ENCODE measurements at regions not wholly inside any gene's neighbourhood (a gene's known extent, or its start where the extent isn't known, plus 50 kb on each side); places are given as distances from the start of the nearest gene placed in this dataset.
"Not testable (repeated sequence)": the region's sequence is repeated elsewhere in the genome, so short reads cannot be mapped to it uniquely, and the experiment has no call there.

DNA sequence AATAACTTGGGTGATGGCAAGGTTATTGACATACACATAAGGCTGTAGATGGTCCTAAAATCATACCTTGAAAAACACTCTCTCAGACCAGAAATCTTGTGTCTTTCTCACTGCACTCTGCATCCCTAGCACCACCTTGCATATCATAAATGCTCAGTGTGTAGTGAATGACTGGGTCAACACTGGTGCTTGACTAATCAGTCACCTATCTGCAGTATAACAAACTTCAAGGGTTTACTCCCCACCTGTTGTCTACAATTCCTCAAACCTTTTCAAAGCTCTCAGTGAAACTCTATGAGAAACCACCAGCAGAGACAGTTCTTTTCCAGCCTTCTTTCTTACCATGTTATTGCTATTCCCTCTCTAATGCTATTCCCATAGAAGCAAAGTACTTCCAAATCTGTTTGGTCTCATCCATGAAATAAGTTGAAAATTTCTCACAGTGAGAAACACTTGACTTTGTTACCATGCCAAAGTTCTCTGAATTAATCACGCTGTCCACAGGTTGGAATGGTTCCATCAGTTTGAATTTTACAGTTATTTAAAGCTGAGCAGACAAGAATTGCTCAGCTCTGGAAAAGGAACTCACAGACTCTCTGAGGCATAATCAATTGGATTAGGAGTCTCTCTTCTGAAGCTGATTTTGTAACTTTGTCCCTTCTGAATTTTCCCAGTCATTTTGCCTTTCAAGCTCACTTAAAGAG, 104.8 kb upstream of the EYA4 start:
- H3K4me3 Mint-ChIP-seq (ENCODE audit: unreplicated experiment), result no peak overlapping the region
- no peaks in the 10 kb centered on the region for H3K36me3 Mint-ChIP-seq (ENCODE audit: low read depth)
- H3K27me3 Mint-ChIP-seq (ENCODE audit: low read depth), result no peaks in the 10 kb centered on the region
- TF ChIP-seq, protein P1, sequence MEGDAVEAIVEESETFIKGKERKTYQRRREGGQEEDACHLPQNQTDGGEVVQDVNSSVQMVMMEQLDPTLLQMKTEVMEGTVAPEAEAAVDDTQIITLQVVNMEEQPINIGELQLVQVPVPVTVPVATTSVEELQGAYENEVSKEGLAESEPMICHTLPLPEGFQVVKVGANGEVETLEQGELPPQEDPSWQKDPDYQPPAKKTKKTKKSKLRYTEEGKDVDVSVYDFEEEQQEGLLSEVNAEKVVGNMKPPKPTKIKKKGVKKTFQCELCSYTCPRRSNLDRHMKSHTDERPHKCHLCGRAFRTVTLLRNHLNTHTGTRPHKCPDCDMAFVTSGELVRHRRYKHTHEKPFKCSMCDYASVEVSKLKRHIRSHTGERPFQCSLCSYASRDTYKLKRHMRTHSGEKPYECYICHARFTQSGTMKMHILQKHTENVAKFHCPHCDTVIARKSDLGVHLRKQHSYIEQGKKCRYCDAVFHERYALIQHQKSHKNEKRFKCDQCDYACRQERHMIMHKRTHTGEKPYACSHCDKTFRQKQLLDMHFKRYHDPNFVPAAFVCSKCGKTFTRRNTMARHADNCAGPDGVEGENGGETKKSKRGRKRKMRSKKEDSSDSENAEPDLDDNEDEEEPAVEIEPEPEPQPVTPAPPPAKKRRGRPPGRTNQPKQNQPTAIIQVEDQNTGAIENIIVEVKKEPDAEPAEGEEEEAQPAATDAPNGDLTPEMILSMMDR (IDR thresholded peaks at IDR 0.05), result no peak
- peaks cover 6% of the 10 kb centered on the region for H3K4me1 Mint-ChIP-seq (ENCODE audit: low read depth)
- H3K9me3 Mint-ChIP-seq (ENCODE audit: low read depth), result peaks cover 3% of the 10 kb centered on the region
- H3K27ac Mint-ChIP-seq (ENCODE audit: unreplicated experiment), result no peak overlapping the region
- no peak for DNase-seq (ENCODE audit: low spot score)

DNA sequence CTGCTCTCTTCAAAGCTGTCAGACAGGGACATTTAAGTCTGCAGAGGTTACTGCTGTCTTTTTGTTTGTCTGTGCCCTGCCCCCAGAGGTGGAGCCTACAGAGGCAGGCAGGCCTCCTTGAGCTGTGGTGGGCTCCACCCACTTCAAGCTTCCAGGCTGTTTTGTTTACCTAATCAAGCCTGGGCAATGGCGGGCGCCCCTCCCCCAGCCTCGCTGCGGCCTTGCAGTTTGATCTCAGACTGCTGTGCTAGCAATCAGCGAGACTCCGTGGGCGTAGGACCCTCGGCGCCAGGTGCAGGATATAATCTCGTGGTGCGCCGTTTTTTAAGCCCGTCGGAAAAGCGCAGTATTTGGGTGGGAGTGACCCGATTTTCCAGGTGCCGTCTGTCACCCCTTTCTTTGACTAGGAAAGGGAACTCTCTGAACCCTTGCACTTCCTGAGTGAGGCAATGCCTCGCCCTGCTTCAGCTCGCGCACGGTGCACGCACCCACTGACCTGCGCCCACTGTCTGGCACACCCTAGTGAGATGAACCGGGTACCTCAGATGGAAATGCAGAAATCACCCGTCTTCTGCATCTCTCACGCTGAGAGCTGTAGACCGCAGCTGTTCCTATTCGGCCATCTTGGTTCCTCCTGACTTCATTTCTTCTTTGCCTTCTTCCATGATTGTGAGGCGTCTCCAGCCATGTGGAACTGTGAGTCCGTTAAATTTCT, 93.5 kb upstream of the EYA4 start:
- not testable (repeated sequence) for H3K27ac Mint-ChIP-seq (ENCODE audit: unreplicated experiment); H3K4me1 Mint-ChIP-seq (ENCODE audit: low read depth); DNase-seq (ENCODE audit: low spot score); H3K36me3 Mint-ChIP-seq (ENCODE audit: low read depth); H3K4me3 Mint-ChIP-seq (ENCODE audit: unreplicated experiment); H3K27me3 Mint-ChIP-seq (ENCODE audit: low read depth)
- peaks cover 13% of the 10 kb centered on the region for H3K9me3 Mint-ChIP-seq (ENCODE audit: low read depth)

DNA sequence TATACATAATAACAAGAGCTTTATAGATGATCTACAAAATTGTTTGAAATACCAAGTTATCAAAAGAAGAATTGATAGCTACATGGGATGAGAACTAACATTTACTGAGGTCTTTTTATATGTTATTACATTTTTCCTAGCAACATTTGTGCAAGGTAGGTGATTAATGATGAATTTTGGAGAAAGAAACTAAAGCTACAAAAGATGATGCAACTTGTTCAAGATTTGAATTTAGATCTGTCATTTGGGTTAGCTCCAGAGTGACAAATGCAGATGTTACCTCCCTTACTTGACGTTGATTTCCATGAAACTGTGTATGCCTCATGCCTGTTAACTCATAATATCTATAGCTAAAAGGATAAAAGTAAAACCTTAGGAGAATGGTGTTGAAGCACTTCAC, 84.5 kb upstream of the EYA4 start:
- no peak overlapping the region for H3K27ac Mint-ChIP-seq (ENCODE audit: unreplicated experiment)
- H3K27me3 Mint-ChIP-seq (ENCODE audit: low read depth), result no peaks in the 10 kb centered on the region
- no peak for DNase-seq (ENCODE audit: low spot score)
- H3K9me3 Mint-ChIP-seq (ENCODE audit: low read depth), result peaks cover 12% of the 10 kb centered on the region
- TF ChIP-seq, protein P1 (IDR thresholded peaks at IDR 0.05), result no peak
- no peaks in the 10 kb centered on the region for H3K36me3 Mint-ChIP-seq (ENCODE audit: low read depth)
- peaks cover 5% of the 10 kb centered on the region for H3K4me1 Mint-ChIP-seq (ENCODE audit: low read depth)
- no peak overlapping the region for H3K4me3 Mint-ChIP-seq (ENCODE audit: unreplicated experiment)

DNA sequence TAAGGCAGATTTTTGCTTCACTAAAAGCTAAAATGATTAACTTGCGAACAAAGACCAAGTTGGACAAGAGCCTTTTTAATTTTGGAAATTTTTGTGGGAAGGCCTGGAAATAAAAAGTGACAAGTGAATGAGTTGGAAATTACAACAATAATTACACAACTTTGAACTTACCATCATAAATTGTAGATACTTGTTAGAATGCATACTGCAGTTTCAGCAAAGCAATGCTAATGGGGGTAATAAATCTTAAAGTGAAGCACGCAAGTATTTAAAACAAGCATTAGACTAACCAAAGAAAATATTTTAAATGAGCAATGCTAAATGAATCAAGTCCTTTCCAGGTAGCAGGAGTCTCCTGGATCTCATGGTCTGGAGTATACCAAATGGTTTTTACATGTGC, 83.2 kb upstream of the EYA4 start:
- Mint-ChIP-seq H3K27me3 (ENCODE audit: low read depth) (no peaks in the 10 kb centered on the region), H3K4me3 (ENCODE audit: unreplicated experiment) (no peak overlapping the region), H3K36me3 (ENCODE audit: low read depth) (no peaks in the 10 kb centered on the region), H3K27ac (ENCODE audit: unreplicated experiment) (no peak overlapping the region), H3K9me3 (ENCODE audit: low read depth) (no peaks in the 10 kb centered on the region), H3K4me1 (ENCODE audit: low read depth) (peaks cover 5% of the 10 kb centered on the region)
- no peak for DNase-seq (ENCODE audit: low spot score)
- TF ChIP-seq, protein P1 (IDR thresholded peaks at IDR 0.05), result no peak

DNA sequence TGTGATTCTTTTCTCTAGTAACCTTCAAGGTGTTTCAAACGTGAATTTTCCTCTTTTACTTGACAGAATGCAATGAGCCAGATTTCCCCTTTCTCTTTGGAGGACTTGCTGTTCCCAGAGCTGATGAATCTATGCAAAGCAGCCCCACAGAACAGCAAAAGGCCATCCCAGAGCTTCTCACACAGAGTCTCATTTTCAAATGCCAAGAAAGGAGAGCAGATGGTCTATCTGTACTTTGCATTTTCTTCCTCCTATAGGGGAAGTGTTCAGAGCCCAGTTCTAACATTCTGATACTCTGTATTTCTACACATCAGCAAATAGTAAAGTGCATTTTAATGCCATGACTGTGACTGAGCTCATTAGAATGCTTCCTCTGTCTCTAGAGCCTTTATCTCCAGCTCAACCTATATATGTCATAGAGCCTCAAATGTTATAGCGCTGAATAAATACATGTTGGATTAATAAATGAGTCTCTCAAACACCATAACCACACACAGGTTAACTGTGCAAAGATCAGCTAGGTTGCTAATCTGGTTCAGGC, 81.8 kb upstream of the EYA4 start:
- Mint-ChIP-seq H3K4me1 (ENCODE audit: low read depth) (peaks cover 5% of the 10 kb centered on the region), H3K27ac (ENCODE audit: unreplicated experiment) (no peak overlapping the region), H3K4me3 (ENCODE audit: unreplicated experiment) (no peak overlapping the region), H3K27me3 (ENCODE audit: low read depth) (peaks cover 2% of the 10 kb centered on the region), H3K9me3 (ENCODE audit: low read depth) (no peaks in the 10 kb centered on the region), H3K36me3 (ENCODE audit: low read depth) (no peaks in the 10 kb centered on the region)
- no peak for DNase-seq (ENCODE audit: low spot score)
- TF ChIP-seq, protein P1 (IDR thresholded peaks at IDR 0.05), result no peak
